ENCODE measurements at regions not wholly inside any gene's neighbourhood (a gene's known extent, or its start where the extent isn't known, plus 50 kb on each side); places are given as distances from the start of the nearest gene placed in this dataset.

- DNase-seq, result no peak
- TF ChIP-seq CTCF (IDR thresholded peaks at IDR 0.05), result no peak
Measured at GRCh38 chr1:229154811-229155210, 116.1 kb upstream of the RAB4A start.

GRCh38 chr1:229155472-229155871 is 115.4 kb upstream of the RAB4A start:
- no peak for DNase-seq
- no peak for TF ChIP-seq CTCF (IDR thresholded peaks at IDR 0.05)
- no peaks in the 10 kb centered on the region for H3K9me3 ChIP-seq
- H3K36me3 ChIP-seq (ENCODE audit: low read depth), result no peaks in the 10 kb centered on the region
- no peak overlapping the region for H3K4me3 ChIP-seq
- H3K4me1 ChIP-seq (ENCODE audit: low read depth), result no peaks in the 10 kb centered on the region
- ATAC-seq, result no peak
- intact Hi-C loops (cut with DNase I, micrococcal nuclease), result no loop called here

More at GRCh38 chr1:229154811-229155210, 116.1 kb upstream of the RAB4A start:
- Histone ChIP-seq H3K36me3 (ENCODE audit: low read depth) (no peaks in the 10 kb centered on the region), H3K4me3 (no peak overlapping the region), H3K4me1 (ENCODE audit: low read depth) (no peaks in the 10 kb centered on the region), H3K9me3 (no peaks in the 10 kb centered on the region)
- intact Hi-C loops (cut with DNase I, micrococcal nuclease), result no loop called here
- no peak for ATAC-seq

GRCh38 chr1:229156872-229157271 is 114.0 kb upstream of the RAB4A start:
- Histone ChIP-seq H3K36me3 (ENCODE audit: low read depth) (no peaks in the 10 kb centered on the region), H3K4me3 (no peak overlapping the region), H3K4me1 (ENCODE audit: low read depth) (no peaks in the 10 kb centered on the region), H3K9me3 (no peaks in the 10 kb centered on the region)
- no peak for ATAC-seq
- TF ChIP-seq CTCF (IDR thresholded peaks at IDR 0.05), result no peak
- intact Hi-C loops (cut with DNase I, micrococcal nuclease), result no loop called here
- peak in 1 of 3 donors; percentile 42 for DNase-seq

- H3K9me3 ChIP-seq, result no peaks in the 10 kb centered on the region
- TF ChIP-seq CTCF (IDR thresholded peaks at IDR 0.05), result no peak
- intact Hi-C loops (cut with DNase I, micrococcal nuclease), result no loop called here
- H3K4me3 ChIP-seq, result no peak overlapping the region
- ATAC-seq, result no peak
- H3K4me1 ChIP-seq (ENCODE audit: low read depth), result no peaks in the 10 kb centered on the region
- DNase-seq, result no peak
- no peaks in the 10 kb centered on the region for H3K36me3 ChIP-seq (ENCODE audit: low read depth)
Measured at GRCh38 chr1:229157480-229157879, 113.4 kb upstream of the RAB4A start.

- DNase-seq, result peak in 1 of 3 donors; percentile 55
Measured at GRCh38 chr1:229158341-229158921, 112.5 kb upstream of the RAB4A start.

More at GRCh38 chr1:229158341-229158921, 112.5 kb upstream of the RAB4A start:
- no peaks in the 10 kb centered on the region for H3K4me1 ChIP-seq (ENCODE audit: low read depth)
- no peaks in the 10 kb centered on the region for H3K36me3 ChIP-seq (ENCODE audit: low read depth)
- ATAC-seq, result peak; percentile 75
- no peak overlapping the region for H3K4me3 ChIP-seq
- intact Hi-C loops (cut with DNase I, micrococcal nuclease), result no loop called here
- TF ChIP-seq CTCF (IDR thresholded peaks at IDR 0.05), result no peak
- H3K9me3 ChIP-seq, result no peaks in the 10 kb centered on the region

Data from mucosa of descending colon (tissue), 3 donors.